Endothelial cell of umbilical vein (primary cell): ENCODE measurements at regions not wholly inside any gene's neighbourhood (a gene's known extent, or its start where the extent isn't known, plus 50 kb on each side); places are given as distances from the start of the nearest gene placed in this dataset.

Experiments
- BruUV-seq: library from RNA; stranded (reverse); fragments of 400-500 nt; replicated peaks from 2 replicates; lab custom pipeline; 2021; lab: Mats Ljungman, UMichigan
- CTCF ChIA-PET: fragments of 300-600, 350-600 bp; sonication (Branson Sonifier 250); formaldehyde crosslinking; loops from one replicate; lab custom pipeline; 2021; ENCODE audit warnings: antibody characterized with exemption, inconsistent platforms; lab: Charles Lee
- POLR2A ChIA-PET: fragments of 300-600, 350-600 bp; sonication (Branson Sonifier 250); formaldehyde crosslinking; loops from one replicate; lab custom pipeline; 2021; ENCODE audit warnings: antibody characterized with exemption, inconsistent platforms; lab: Charles Lee
- DNase-seq: peaks from one replicate; pipeline ENCODE4 v3.0.0-alpha.2; 2011; ENCODE audit warnings: low read depth, low spot score
- FAIRE-seq: peaks from 2 replicates; lab custom pipeline; 2011; peaks lifted over from hg19 to GRCh38; lab: Jason Lieb, UNC
- H2AFZ ChIP-seq: 2 replicates; pipeline ENCODE4 v1.6.0; 2012; ENCODE audit warnings: low read depth, low read length, control low read depth, inconsistent platforms
- H3K27ac ChIP-seq: 2 replicates; pipeline ENCODE4 v1.5.1; 2011; ENCODE audit warnings: low read depth, mild to moderate bottlenecking, control low read depth, low read length, moderate library complexity; ENCODE audit not compliant: insufficient read depth
- H3K27me3 ChIP-seq, 2 experiments: 2 replicates each; pipeline versions ENCODE4 v1.6.0 to v1.6.1; 2011; ENCODE audit warnings: low read length in 2 of 2, mixed read lengths in 1 of 2; ENCODE audit not compliant: control insufficient read depth in 2 of 2, insufficient read depth in 2 of 2
- H3K36me3 ChIP-seq, 2 experiments: 2 replicates in 1 of 2; 3 replicates in 1 of 2; pipeline ENCODE4 v1.5.1; 2011; ENCODE audit warnings: low read length in 2 of 2, mild to moderate bottlenecking in 1 of 2, moderate library complexity in 1 of 2; ENCODE audit not compliant: control insufficient read depth in 2 of 2, insufficient read depth in 2 of 2; ENCODE audit errors: extremely low read depth in 1 of 2
- H3K4me1 ChIP-seq: 3 replicates; pipeline ENCODE4 v1.5.1; 2011; ENCODE audit warnings: mild to moderate bottlenecking, low read length; ENCODE audit not compliant: control insufficient read depth, insufficient read depth; ENCODE audit errors: extremely low read depth
- H3K4me2 ChIP-seq: 2 replicates; pipeline ENCODE4 v1.6.1; 2011; ENCODE audit warnings: low read length, control low read depth, mixed read lengths; ENCODE audit not compliant: insufficient read depth
- H3K4me3 ChIP-seq, 3 experiments: fragments of 200-600 bp in 1 of 3; sonication (generic), shearing (Covaris generic) in 1 of 3; replicated peaks in 1 of 3; 2 replicates each; pipeline ENCODE4 v1.5.1; 2011 to 2016; ENCODE audit warnings: control low read depth in 3 of 3, low read length in 3 of 3, mild to moderate bottlenecking in 2 of 3, inconsistent platforms in 1 of 3, low read depth in 1 of 3, moderate library complexity in 1 of 3; ENCODE audit not compliant: insufficient read depth in 1 of 3
- H3K79me2 ChIP-seq: 2 replicates; pipeline ENCODE4 v1.6.0; 2012; ENCODE audit warnings: low read length, inconsistent platforms; ENCODE audit not compliant: control insufficient read depth, insufficient read depth
- H3K9ac ChIP-seq: replicated peaks from 2 replicates; pipeline ENCODE3; 2011; ENCODE audit warnings: low read length, control low read depth; ENCODE audit not compliant: insufficient read depth; ENCODE audit errors: extremely low read depth
- H3K9me1 ChIP-seq: replicated peaks from 3 replicates; pipeline ENCODE4 v1.6.0; 2011; ENCODE audit warnings: mild to moderate bottlenecking, low read length; ENCODE audit not compliant: control insufficient read depth, insufficient read depth; ENCODE audit errors: extremely low read depth
- H3K9me3 ChIP-seq: replicated peaks from 2 replicates; pipeline ENCODE4 v1.5.1; 2012; ENCODE audit warnings: low read length, inconsistent platforms; ENCODE audit not compliant: control insufficient read depth, insufficient read depth
- H4K20me1 ChIP-seq: replicated peaks from 2 replicates; pipeline ENCODE3; 2011; ENCODE audit warnings: mild to moderate bottlenecking, low read length; ENCODE audit not compliant: control insufficient read depth, insufficient read depth; ENCODE audit errors: extremely low read depth
- CTCF ChIP-seq, 2 donors: IDR thresholded peaks; 1 replicate in 1 of 2; 2 replicates in 1 of 2; pipeline ENCODE4 v1.5.1; 2011; ENCODE audit warnings: low read length in 2 of 2, mild to moderate bottlenecking in 2 of 2, moderate library complexity in 2 of 2, control low read depth in 1 of 2, inconsistent platforms in 1 of 2, low read depth in 1 of 2; ENCODE audit not compliant: insufficient read depth in 1 of 2; ENCODE audit errors: extremely low read depth in 1 of 2
- EZH2 ChIP-seq: IDR thresholded peaks from 2 replicates; pipeline ENCODE4 v1.6.1; 2012; ENCODE audit warnings: borderline replicate concordance, low read depth, mild to moderate bottlenecking, moderate library complexity, low read length, inconsistent platforms; ENCODE audit not compliant: severe bottlenecking
- FOS ChIP-seq: IDR thresholded peaks from 2 replicates; pipeline ENCODE4 v1.6.1; 2011; ENCODE audit warnings: mild to moderate bottlenecking, low read length, moderate library complexity, borderline replicate concordance; ENCODE audit not compliant: insufficient read depth
- GATA2 ChIP-seq: IDR thresholded peaks from 2 replicates; pipeline ENCODE4 v1.7.0; 2011; ENCODE audit warnings: low read depth, mild to moderate bottlenecking, moderate library complexity, mixed read lengths, low read length; ENCODE audit not compliant: insufficient read length, insufficient read depth
- JUN ChIP-seq: IDR thresholded peaks from 2 replicates; pipeline ENCODE4 v1.6.1; 2011; ENCODE audit warnings: borderline replicate concordance, low read depth; ENCODE audit not compliant: insufficient read length, insufficient read depth
- MAX ChIP-seq: IDR thresholded peaks from 2 replicates; pipeline ENCODE4 v1.6.1; 2011; ENCODE audit not compliant: insufficient read depth, insufficient read length
- MYC ChIP-seq: IDR thresholded peaks from one replicate; pipeline ENCODE4 v1.6.1; 2011; ENCODE audit warnings: mild to moderate bottlenecking, low read depth, low read length
- POLR2A ChIP-seq: IDR thresholded peaks from 2 replicates; pipeline ENCODE4 v1.6.1; 2012; ENCODE audit warnings: low read depth, mild to moderate bottlenecking, control low read depth, low read length
- POLR2AphosphoS5 ChIP-seq: IDR thresholded peaks from 2 replicates; pipeline ENCODE4 v1.6.1; 2012; ENCODE audit warnings: low read depth, mild to moderate bottlenecking, control low read depth, low read length, moderate library complexity; ENCODE audit not compliant: insufficient read depth
- dilution Hi-C: fragments of 300-500 bp; cut with MboI; formaldehyde crosslinking; loops from one replicate; pipeline ENCODE4 v1.15.0; 2019; ENCODE audit warnings: low sequenced_read_pairs; ENCODE audit not compliant: extremely low pct_ligation_motif_present
- intact Hi-C: fragments of 100-400 bp; cut with micrococcal nuclease; formaldehyde crosslinking; loops from one replicate; pipeline ENCODE4 v1.10.0; 2022

- FAIRE-seq (no peak), DNase-seq (no peak)
- dilution Hi-C loops (no loop called here), intact Hi-C loops (no loop called here)
- H3K79me2 ChIP-seq = no peaks in the 10 kb centered on the region
- H3K36me3 ChIP-seq = no peaks in the 10 kb centered on the region
- no peak overlapping the region for H3K27ac ChIP-seq
- no peak for TF ChIP-seq POLR2AphosphoS5
- no peak for TF ChIP-seq EZH2
- TF ChIP-seq POLR2A = no peak
- TF ChIP-seq MYC = no peak
- TF ChIP-seq GATA2 = no peak
- no peak for TF ChIP-seq JUN
- TF ChIP-seq CTCF (IDR thresholded peaks at IDR 0.05; ENCODE audit: extremely low read depth in 1 of 2, insufficient read depth in 1 of 2, low read depth in 1 of 2, low read length in 2 of 2) = no peak
- TF ChIP-seq FOS = no peak
- no peak for TF ChIP-seq MAX
- H4K20me1 ChIP-seq = no peaks in the 10 kb centered on the region
- H3K4me1 ChIP-seq = no peaks in the 10 kb centered on the region
- H3K9ac ChIP-seq = no peak overlapping the region
- ChIA-PET CTCF (no interaction called here), POLR2A (no interaction called here)
- H3K4me2 ChIP-seq = no peak overlapping the region
- H2AFZ ChIP-seq = no peak overlapping the region
- H3K4me3 ChIP-seq = no peak overlapping the region
- no TSS peak for BruUV-seq
- H3K9me1 ChIP-seq = no peaks in the 10 kb centered on the region
- no peaks in the 10 kb centered on the region for H3K9me3 ChIP-seq
- H3K27me3 ChIP-seq = no peaks in the 10 kb centered on the region
Measured at GRCh38 chr17:73703192-73703591, 58.9 kb upstream of the SDK2 start.
